NCI-H146 treated with DMSO at 0.1 percent for 48 hours (cell line): ENCODE measurements at regions not wholly inside any gene's neighbourhood (a gene's known extent, or its start where the extent isn't known, plus 50 kb on each side); places are given as distances from the start of the nearest gene placed in this dataset.

Experiments
- DNase-seq: peaks from one replicate; lab custom pipeline; 2025; ENCODE audit not compliant: unreplicated experiment; lab: John Stamatoyannopoulos, UW

DNA sequence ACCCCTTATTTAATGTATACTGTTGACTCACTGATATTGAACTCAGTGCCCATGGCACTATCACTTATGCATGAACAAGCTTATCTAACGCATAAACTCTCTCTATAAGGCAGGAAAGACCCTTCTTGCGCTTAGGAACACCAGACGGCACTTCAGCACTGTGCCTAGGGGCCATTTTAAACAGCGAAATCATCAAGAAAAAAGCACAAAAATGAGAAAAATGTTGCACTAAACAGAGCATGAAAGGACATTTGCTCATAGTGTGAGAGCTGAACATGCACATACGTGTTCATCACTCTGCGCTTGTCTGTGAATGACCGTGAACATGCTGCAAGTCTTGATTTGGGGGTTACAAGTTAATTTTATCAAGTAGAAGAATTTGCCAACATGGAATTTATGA lies 109.6 kb downstream of the WDR11 start:
- DNase-seq = no peak

DNA sequence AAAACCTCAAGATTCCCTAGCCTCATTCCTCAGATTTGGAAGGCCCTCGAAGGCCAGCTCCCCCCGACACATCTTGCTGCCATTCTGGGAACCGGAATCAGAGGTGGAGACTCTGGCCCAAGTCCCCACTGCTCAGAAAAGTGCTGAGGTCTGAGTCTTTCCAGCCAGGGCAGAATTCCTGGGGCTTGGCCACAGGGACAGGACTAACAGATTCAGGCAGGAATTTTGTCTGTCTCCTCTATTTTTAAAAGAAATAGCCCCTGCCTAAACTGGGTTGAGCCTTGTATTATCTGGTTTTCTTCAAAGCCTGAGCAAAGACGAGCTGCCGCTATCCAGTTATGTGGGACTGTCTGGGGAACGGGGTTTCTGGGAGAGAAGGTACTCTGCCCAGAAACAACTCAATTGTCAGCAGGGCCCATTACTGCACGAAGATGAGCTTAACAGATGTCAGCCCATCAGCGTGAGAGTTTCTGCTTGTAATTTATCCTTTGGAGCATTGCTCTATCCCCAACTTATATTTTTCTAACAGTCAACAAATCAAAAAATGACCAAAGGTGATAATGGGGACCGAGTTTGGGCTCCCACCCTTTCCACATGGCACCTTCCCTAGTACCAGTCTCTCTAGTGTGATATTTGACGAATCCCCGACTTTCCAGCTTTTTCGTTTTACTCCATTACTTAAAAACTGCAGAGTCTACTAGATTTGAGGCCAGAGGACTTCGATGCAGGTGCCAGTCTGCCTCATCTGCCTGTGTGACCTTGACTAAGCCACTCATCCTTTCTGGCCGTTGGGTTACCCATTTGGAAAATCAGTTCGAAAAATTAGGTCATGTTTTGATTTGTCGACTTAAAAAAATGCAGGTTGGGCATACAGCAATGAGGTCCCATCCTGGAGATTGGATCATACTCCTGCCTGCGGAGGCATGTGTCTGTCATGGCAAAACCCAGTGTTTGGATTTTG lies 110.9 kb downstream of the WDR11 start:
- no peak for DNase-seq

GRCh38 chr10:120962756-120963593 lies 111.8 kb downstream of the WDR11 start:
- peak; percentile 59 for DNase-seq

DNA sequence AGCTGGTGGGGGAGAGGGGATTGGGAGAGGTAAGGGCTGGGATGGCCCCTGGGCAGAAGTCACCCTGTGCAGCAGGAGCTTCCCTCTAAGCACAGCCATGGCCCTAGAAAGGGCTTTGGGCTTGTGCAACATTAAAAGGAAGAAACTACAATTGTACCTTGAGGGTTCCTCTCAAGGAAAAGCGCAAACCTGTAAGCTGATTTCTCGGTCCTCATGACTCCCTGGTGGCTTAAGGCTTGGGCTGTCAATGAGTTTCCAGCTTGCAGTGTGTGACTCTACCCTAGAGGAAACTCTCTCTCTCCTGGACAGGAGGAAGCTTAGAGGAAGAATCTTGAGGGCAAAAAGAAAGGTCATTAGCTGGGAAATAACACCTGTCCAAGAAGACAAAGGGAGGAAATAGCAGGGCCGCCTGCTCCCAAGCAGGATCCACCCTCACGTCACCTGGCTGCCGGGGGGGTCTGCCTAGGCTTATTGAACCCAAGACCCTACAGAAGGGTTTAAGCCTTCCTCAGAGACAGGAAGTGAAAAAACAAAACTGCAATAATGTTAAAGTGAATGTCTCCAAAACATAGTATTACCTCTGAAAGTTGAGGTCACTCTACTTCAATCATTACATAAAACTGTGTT lies 112.5 kb downstream of the WDR11 start:
- DNase-seq = peak; percentile 14

DNA sequence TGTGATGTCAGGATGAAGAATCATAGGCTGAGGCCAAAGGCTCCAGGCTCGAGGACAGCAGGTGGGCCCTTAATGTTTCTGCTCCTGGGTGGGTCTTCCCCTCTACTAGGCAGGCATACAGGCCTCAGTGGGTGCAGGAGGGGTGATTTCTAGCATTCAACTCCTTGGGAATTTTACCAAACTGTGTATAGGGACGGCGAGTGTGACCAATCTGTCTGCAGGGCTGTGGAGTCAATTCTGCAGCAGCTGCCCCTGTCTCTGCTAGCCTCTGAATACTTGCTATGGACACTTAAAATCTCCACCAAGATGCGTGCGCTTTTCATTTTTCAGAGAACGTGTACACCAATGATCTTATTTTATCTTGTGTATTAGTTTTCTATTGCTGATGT lies 115.5 kb downstream of the WDR11 start:
- DNase-seq = no peak

GRCh38 chr10:120969219-120969645 lies 118.1 kb downstream of the WDR11 start:
- DNase-seq = no peak

- no peak for DNase-seq
These were observed 119.7 kb downstream of the WDR11 start for GRCh38 chr10:120970595-120971529.

- no peak for DNase-seq
These were observed 120.5 kb downstream of the WDR11 start for GRCh38 chr10:120971671-120972070.

- no peak for DNase-seq
These were observed 121.1 kb downstream of the WDR11 start for GRCh38 chr10:120972259-120972658.

GRCh38 chr10:120975072-120975867 lies 124.1 kb downstream of the WDR11 start:
- DNase-seq = no peak

DNA sequence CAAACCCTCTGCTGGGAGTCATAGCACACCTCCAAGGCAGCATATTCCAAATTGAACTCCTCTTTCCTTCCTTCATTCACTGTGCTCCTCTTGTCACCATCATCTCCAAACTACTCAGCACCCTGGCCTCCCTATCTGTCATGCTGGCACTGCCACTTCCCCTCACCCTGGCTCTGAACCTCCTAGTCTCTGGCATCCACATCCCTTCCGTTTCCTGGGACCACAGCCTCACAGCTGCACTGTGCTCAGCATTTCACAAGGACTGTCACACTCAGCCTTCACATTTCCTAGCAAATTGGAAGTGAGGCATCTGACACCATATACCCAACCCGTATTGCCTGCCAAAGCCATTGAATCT lies 124.7 kb downstream of the WDR11 start:
- no peak for DNase-seq

- no peak for DNase-seq
These were observed 126.7 kb downstream of the WDR11 start for GRCh38 chr10:120977897-120978296.

DNA sequence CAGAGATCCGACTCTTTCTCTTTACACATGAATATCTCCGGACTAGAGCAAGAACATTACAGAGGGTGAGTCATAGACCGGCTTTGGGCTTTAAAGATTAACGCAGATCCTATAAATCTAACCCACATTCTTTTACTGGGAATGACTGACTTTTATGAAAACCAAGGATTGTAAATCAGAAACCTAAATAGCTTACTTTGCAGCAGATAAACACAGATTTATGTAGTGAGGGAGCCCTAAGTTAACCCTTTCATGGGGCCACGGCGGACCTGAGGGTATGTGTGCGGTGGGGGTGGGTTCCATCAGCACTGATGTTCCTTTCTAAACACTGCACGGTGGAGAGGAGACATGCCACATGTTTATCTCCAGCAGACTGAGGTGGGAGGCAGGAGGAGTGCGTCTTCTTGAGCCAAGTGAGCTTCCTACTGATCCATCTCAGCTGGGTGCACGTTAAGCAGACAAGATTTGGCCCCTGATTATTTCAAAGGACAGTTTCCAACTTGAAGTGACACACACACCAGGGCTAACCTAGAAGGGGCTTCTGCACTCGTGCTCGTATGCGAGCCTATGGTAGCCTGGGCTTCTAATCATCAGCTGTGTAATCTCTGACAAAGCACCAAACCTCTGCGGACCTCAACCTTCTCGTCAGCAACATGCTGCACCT lies 127.6 kb downstream of the WDR11 start:
- DNase-seq = no peak

- DNase-seq = peak; percentile 83
These were observed 128.5 kb downstream of the WDR11 start for GRCh38 chr10:120979435-120980278.

GRCh38 chr10:120980279-120981255 lies 129.4 kb downstream of the WDR11 start:
- DNase-seq = no peak

DNA sequence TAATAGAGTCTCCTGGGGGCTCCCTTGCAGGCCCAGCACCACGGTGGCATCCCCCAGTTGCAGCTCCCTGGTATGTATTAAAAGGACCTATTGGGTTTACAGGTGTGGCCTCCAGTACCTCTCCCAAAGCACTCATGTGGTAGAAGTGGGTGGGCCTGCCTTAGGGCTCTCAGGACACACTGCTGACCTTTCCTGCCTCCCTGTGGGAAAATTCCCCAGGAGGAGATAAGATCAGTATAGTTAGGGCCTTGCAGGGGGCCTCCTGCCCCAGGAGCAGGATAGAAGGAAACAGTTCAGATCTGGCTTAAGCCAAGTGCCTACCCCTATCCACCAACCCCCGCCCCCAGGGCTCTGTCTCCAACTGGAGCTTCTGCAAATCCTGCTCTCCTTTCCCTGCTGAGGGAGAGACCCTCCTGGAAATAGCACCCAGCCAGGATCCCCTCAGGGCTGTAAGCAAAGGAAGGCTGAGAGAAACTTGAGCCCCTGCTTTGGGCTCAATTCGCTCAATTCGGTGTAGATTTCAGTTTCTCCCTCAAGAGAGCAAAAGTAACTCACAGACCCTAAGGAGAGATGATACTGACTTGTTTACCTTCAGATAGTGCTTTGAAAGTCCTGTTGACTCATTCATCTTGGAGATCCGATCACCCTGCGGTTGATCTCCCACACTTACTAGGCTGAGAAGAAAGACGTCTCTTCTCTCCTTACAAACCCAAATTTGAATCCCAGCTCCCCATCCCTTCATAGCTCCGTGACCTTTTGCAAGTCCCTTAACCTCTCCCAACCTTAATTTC lies 130.6 kb downstream of the WDR11 start:
- no peak for DNase-seq
